ENCODE measurements at regions not wholly inside any gene's neighbourhood (a gene's known extent, or its start where the extent isn't known, plus 50 kb on each side); places are given as distances from the start of the nearest gene placed in this dataset.

DNA sequence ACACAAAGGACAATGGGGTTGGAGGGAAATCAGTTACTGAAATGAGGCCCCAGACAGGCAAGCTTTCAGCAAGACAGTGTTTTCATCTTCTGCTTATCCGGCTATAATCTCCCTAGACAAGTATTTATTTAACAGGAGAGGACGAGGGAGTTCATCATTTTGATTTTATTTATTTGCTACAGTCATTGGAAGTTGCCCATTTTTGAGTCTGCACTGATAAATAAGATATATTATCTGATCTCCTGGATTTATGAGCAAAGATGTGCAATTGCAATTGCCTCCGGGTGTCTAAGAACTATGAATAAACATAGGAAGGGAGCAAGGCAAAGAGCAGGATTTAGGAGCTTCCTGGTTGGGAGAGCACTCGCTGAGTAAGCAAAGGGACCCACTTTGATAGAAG, 263.2 kb upstream of the EDA2R start:
- no peaks in the 10 kb centered on the region for H3K36me3 ChIP-seq (ENCODE audit: low read depth, missing control alignments)
- WGBS, 2 donors, result 38 to 49% methylated on average over 3 to 4 of the region's 4 CpGs
- intact Hi-C loops (cut with DNase I; ENCODE audit: low total_unique reads), result no loop called here
- no peaks in the 10 kb centered on the region for H3K27me3 ChIP-seq
- DNase-seq, result no peak
- no peak overlapping the region for H3K4me3 ChIP-seq
- H3K27ac ChIP-seq, result no peak overlapping the region
- H3K4me1 ChIP-seq, result no peaks in the 10 kb centered on the region
- TF ChIP-seq POLR2A (IDR thresholded peaks at IDR 0.05), result no peak
- H3K9me3 ChIP-seq, result no peaks in the 10 kb centered on the region

DNA sequence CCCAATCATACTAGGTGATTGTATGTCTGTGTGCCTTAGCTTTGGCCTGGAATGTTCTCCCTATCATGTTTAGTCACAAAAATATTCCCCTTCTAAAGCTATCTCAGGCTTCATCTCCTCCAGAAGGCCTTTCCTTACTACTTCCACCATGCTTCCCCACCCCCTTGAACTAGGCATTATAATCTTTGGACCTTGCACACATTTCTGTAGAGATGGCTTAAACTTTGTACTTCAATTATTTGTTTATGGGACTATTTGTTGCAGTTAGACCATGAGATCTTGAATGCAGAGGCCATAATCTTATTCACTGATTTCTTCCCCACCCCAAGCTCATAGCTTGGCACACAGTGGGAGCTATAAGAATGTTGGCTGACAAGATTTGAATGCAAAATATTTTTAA, 262.0 kb upstream of the EDA2R start:
- Histone ChIP-seq H3K4me1 (no peaks in the 10 kb centered on the region), H3K4me3 (no peak overlapping the region), H3K36me3 (ENCODE audit: low read depth, missing control alignments) (no peaks in the 10 kb centered on the region), H3K27me3 (no peaks in the 10 kb centered on the region), H3K27ac (no peak overlapping the region), H3K9me3 (no peaks in the 10 kb centered on the region)
- intact Hi-C loops (cut with DNase I; ENCODE audit: low total_unique reads), result no loop called here
- TF ChIP-seq, protein P1, sequence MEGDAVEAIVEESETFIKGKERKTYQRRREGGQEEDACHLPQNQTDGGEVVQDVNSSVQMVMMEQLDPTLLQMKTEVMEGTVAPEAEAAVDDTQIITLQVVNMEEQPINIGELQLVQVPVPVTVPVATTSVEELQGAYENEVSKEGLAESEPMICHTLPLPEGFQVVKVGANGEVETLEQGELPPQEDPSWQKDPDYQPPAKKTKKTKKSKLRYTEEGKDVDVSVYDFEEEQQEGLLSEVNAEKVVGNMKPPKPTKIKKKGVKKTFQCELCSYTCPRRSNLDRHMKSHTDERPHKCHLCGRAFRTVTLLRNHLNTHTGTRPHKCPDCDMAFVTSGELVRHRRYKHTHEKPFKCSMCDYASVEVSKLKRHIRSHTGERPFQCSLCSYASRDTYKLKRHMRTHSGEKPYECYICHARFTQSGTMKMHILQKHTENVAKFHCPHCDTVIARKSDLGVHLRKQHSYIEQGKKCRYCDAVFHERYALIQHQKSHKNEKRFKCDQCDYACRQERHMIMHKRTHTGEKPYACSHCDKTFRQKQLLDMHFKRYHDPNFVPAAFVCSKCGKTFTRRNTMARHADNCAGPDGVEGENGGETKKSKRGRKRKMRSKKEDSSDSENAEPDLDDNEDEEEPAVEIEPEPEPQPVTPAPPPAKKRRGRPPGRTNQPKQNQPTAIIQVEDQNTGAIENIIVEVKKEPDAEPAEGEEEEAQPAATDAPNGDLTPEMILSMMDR (IDR thresholded peaks at IDR 0.05), result no peak
- TF ChIP-seq POLR2A (IDR thresholded peaks at IDR 0.05), result no peak
- no peak for DNase-seq

- no peaks in the 10 kb centered on the region for H3K36me3 ChIP-seq (ENCODE audit: low read depth, missing control alignments)
- no peaks in the 10 kb centered on the region for H3K4me1 ChIP-seq
- intact Hi-C loops (cut with DNase I; ENCODE audit: low total_unique reads), result no loop called here
- no peaks in the 10 kb centered on the region for H3K9me3 ChIP-seq
- DNase-seq, result no peak
- H3K27ac ChIP-seq, result no peak overlapping the region
- WGBS, 2 donors, result 72 to 75% methylated on average over 2 of the region's 2 CpGs
- H3K27me3 ChIP-seq, result no peaks in the 10 kb centered on the region
- H3K4me3 ChIP-seq, result no peak overlapping the region
- TF ChIP-seq, protein P1 (IDR thresholded peaks at IDR 0.05), result no peak
- TF ChIP-seq POLR2A (IDR thresholded peaks at IDR 0.05), result no peak
Observed at GRCh38 chrX:66892004-66892403, 253.1 kb upstream of the EDA2R start.

DNA sequence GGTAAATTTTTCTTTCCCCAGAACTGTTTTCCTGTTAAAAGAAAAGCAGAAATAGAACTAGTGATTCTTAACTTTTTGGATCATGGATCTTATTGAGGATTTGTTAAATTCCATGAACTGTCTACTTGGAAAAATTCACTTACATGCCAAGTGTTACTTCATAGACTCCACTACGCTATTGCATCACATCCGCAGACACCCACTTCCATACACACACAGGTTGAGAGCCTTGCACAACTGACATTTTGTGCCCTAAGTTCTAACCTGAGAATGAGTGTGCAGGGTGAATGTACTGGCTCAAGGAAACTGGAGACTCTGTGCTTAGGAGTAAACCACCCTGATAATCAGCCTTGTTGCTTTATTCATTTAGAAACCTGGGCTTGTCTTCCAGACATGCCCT, 250.5 kb upstream of the EDA2R start:
- Histone ChIP-seq H3K4me1 (no peaks in the 10 kb centered on the region), H3K27me3 (no peaks in the 10 kb centered on the region), H3K27ac (no peak overlapping the region), H3K4me3 (no peak overlapping the region), H3K9me3 (no peaks in the 10 kb centered on the region), H3K36me3 (ENCODE audit: low read depth, missing control alignments) (no peaks in the 10 kb centered on the region)
- 94% methylated on average over 2 of the region's 2 CpGs for WGBS, 2 donors
- intact Hi-C loops (cut with DNase I; ENCODE audit: low total_unique reads), result no loop called here
- TF ChIP-seq, protein P1 (IDR thresholded peaks at IDR 0.05), result no peak
- DNase-seq, result no peak

DNA sequence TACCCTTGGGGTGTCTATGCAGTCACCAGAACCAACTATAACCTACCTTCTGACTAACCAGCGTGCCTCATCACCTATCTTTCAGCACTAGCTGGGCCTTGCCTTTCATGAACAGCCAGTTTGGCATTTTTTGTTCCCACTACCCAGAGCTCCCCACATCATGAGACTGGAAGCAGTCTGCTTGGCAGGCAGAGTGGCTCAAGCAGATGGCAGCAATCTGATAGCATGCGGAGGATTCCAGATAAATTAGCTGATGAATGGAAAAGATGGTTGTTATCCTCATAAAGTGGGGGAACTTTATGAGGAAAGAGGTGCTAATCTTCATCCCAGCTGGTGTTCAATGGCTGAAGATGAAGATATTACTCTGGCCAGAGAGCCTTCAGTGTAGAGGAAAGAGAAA, 243.2 kb upstream of the EDA2R start:
- H3K4me1 ChIP-seq, result no peaks in the 10 kb centered on the region
- WGBS, 2 donors, result 50 to 74% methylated on average over 1 to 2 of the region's 2 CpGs
- no peak for DNase-seq
- intact Hi-C loops (cut with DNase I; ENCODE audit: low total_unique reads), result no loop called here
- H3K36me3 ChIP-seq (ENCODE audit: low read depth, missing control alignments), result no peaks in the 10 kb centered on the region
- no peaks in the 10 kb centered on the region for H3K27me3 ChIP-seq
- no peak for TF ChIP-seq POLR2A (IDR thresholded peaks at IDR 0.05)
- TF ChIP-seq, protein P1 (IDR thresholded peaks at IDR 0.05), result no peak
- no peak overlapping the region for H3K27ac ChIP-seq
- no peaks in the 10 kb centered on the region for H3K9me3 ChIP-seq
- no peak overlapping the region for H3K4me3 ChIP-seq
